ENCODE measurements at regions not wholly inside any gene's neighbourhood (a gene's known extent, or its start where the extent isn't known, plus 50 kb on each side); places are given as distances from the start of the nearest gene placed in this dataset.

DNA sequence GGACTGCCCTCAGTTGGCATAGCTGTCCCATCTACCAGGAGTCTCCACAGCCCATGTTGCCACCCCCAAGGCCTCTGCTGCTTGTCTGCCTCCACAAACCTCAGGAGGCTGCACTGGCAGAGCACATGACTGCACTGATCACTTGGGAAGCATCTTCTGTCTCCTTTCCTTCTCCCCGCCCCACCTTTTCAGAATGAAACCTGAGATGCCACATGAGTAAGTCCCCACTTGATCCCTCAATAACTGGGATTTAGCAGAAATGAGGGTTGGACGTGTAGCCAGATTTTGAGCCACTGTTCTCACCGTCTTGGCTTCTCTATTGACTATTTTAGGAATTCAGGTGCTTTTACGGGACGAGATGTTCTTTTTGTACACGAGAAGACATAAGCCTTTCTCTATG, 328.4 kb downstream of the CDC5L start:
- TF ChIP-seq, protein P1, sequence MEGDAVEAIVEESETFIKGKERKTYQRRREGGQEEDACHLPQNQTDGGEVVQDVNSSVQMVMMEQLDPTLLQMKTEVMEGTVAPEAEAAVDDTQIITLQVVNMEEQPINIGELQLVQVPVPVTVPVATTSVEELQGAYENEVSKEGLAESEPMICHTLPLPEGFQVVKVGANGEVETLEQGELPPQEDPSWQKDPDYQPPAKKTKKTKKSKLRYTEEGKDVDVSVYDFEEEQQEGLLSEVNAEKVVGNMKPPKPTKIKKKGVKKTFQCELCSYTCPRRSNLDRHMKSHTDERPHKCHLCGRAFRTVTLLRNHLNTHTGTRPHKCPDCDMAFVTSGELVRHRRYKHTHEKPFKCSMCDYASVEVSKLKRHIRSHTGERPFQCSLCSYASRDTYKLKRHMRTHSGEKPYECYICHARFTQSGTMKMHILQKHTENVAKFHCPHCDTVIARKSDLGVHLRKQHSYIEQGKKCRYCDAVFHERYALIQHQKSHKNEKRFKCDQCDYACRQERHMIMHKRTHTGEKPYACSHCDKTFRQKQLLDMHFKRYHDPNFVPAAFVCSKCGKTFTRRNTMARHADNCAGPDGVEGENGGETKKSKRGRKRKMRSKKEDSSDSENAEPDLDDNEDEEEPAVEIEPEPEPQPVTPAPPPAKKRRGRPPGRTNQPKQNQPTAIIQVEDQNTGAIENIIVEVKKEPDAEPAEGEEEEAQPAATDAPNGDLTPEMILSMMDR (IDR thresholded peaks at IDR 0.05; ENCODE audit: borderline replicate concordance, extremely low read depth, low read length, poor library complexity, severe bottlenecking): no peak
- TF ChIP-seq EZH2 (IDR thresholded peaks at IDR 0.05; ENCODE audit: borderline replicate concordance, low read depth, low read length, severe bottlenecking): no peak
